ENCODE measurements at regions not wholly inside any gene's neighbourhood (a gene's known extent, or its start where the extent isn't known, plus 50 kb on each side); places are given as distances from the start of the nearest gene placed in this dataset.
A peak's percentile ranks its signal among the peaks of the same experiment; 100 is the strongest.
"Not testable (repeated sequence)": the region's sequence is repeated elsewhere in the genome, so short reads cannot be mapped to it uniquely, and the experiment has no call there.

- Mint-ChIP-seq H3K4me1 (peaks cover 9% of the 10 kb centered on the region), H3K36me3 (no peaks in the 10 kb centered on the region), H3K27me3 (ENCODE audit: insufficient read depth, low read depth) (peaks cover 3% of the 10 kb centered on the region), H3K27ac (no peak overlapping the region), H3K9me3 (peaks cover 2% of the 10 kb centered on the region), H3K4me3 (no peak overlapping the region)
- Histone ChIP-seq H3K79me2 (ENCODE audit: low read depth) (no peaks in the 10 kb centered on the region), H2AFZ (replicated peaks) (no peak overlapping the region), H3K4me1 (peaks cover 25% of the 10 kb centered on the region), H3K36me3 (no peaks in the 10 kb centered on the region), H3K9me3 (ENCODE audit: low read depth) (no peaks in the 10 kb centered on the region), H3K9ac (no peak overlapping the region), H3K4me3 (no peak overlapping the region), H3F3A (ENCODE audit: low read depth) (peaks cover 7% of the 10 kb centered on the region), H3K27ac (no peak overlapping the region), H3K4me2 (no peak overlapping the region), H4K20me1 (ENCODE audit: low read depth) (no peaks in the 10 kb centered on the region), H3K27me3 (no peaks in the 10 kb centered on the region)
- TF ChIP-seq EZH2 (IDR thresholded peaks at IDR 0.05) (no peak), EZH2phosphoT487 (IDR thresholded peaks at IDR 0.05) (no peak), CTCF (IDR thresholded peaks at IDR 0.05) (no peak)
- DNase-seq (ENCODE audit: low spot score), result no peak
Observed at GRCh38 chr9:71302776-71303175, 181.4 kb upstream of the TRPM3 start.

DNA sequence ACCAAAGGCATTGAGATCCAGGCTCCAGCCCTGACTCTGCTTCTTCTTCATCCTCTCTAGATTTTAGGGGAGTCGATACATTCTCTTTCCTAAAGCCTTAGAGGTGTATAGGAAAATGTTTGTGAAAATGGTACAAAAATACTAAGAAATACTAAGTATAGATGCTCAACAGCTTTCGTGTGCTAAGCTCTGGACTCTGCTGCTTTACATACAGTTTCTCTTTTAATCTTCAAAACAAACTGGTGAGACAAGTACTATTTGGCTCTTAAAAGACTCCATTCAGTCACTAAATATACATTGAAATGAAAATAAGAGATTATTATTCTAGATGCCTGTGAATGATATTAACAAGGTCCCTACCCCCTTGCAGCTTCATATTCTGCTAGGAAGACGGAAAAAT is 174.5 kb upstream of the TRPM3 start:
- Histone ChIP-seq H3K27me3 (no peaks in the 10 kb centered on the region), H3K4me1 (no peaks in the 10 kb centered on the region), H4K20me1 (ENCODE audit: low read depth) (no peaks in the 10 kb centered on the region), H3K9ac (no peak overlapping the region), H3K9me3 (ENCODE audit: low read depth) (no peaks in the 10 kb centered on the region), H3K36me3 (no peaks in the 10 kb centered on the region), H3K27ac (no peak overlapping the region), H3K4me2 (no peak overlapping the region), H3K79me2 (ENCODE audit: low read depth) (no peaks in the 10 kb centered on the region), H3K4me3 (no peak overlapping the region), H2AFZ (replicated peaks) (no peak overlapping the region), H3F3A (ENCODE audit: low read depth) (no peaks in the 10 kb centered on the region)
- no peaks in the 10 kb centered on the region for H3K27me3 Mint-ChIP-seq (ENCODE audit: insufficient read depth, low read depth)
- TF ChIP-seq CTCF (IDR thresholded peaks at IDR 0.05) (no peak), EZH2phosphoT487 (IDR thresholded peaks at IDR 0.05) (no peak), EZH2 (IDR thresholded peaks at IDR 0.05) (no peak)
- no peak overlapping the region for H3K27ac Mint-ChIP-seq
- H3K36me3 Mint-ChIP-seq, result no peaks in the 10 kb centered on the region
- peaks cover 2% of the 10 kb centered on the region for H3K9me3 Mint-ChIP-seq
- no peaks in the 10 kb centered on the region for H3K4me1 Mint-ChIP-seq
- no peak for DNase-seq (ENCODE audit: low spot score)
- no peak overlapping the region for H3K4me3 Mint-ChIP-seq

DNA sequence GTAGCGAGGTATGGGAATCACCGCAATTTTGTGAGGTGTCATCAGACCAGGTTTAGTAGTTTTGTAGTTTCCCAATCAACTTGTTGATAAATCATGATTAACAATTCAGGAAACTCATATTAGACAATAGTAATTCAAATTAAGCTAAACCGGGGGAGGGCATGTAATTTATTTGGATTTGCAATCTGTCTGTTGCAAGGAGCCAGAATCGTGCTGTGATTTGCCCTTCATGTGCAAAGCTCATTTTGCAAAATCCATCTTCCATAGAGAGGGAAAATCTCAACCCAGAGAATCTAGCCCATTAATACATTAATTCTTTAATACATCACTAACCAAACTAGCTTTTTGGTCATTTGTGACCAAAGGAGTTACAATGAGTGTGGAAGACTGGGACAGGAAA is 164.7 kb upstream of the TRPM3 start:
- Mint-ChIP-seq H3K27ac (no peak overlapping the region), H3K36me3 (no peaks in the 10 kb centered on the region), H3K4me1 (peaks cover 14% of the 10 kb centered on the region), H3K9me3 (peaks cover 8% of the 10 kb centered on the region), H3K27me3 (ENCODE audit: insufficient read depth, low read depth) (no peaks in the 10 kb centered on the region), H3K4me3 (no peak overlapping the region)
- Histone ChIP-seq H3K9me3 (ENCODE audit: low read depth) (no peaks in the 10 kb centered on the region), H3K79me2 (ENCODE audit: low read depth) (no peaks in the 10 kb centered on the region), H3K4me3 (no peak overlapping the region), H3K27me3 (no peaks in the 10 kb centered on the region), H3K27ac (no peak overlapping the region), H3K4me2 (no peak overlapping the region), H2AFZ (replicated peaks) (peak overlapping the region; percentile 36), H3K36me3 (no peaks in the 10 kb centered on the region), H3K9ac (no peak overlapping the region), H3F3A (ENCODE audit: low read depth) (no peaks in the 10 kb centered on the region), H4K20me1 (ENCODE audit: low read depth) (no peaks in the 10 kb centered on the region), H3K4me1 (peaks cover 9% of the 10 kb centered on the region)
- TF ChIP-seq EZH2 (IDR thresholded peaks at IDR 0.05), result no peak
- DNase-seq (ENCODE audit: low spot score), result no peak

GRCh38 chr9:71285191-71285656 is 163.8 kb upstream of the TRPM3 start:
- Mint-ChIP-seq H3K36me3 (no peaks in the 10 kb centered on the region), H3K4me1 (peaks cover 16% of the 10 kb centered on the region), H3K27ac (peak overlapping the region; percentile 93), H3K9me3 (peaks cover 15% of the 10 kb centered on the region), H3K27me3 (ENCODE audit: insufficient read depth, low read depth) (no peaks in the 10 kb centered on the region), H3K4me3 (no peak overlapping the region)
- peak; percentile 81 for DNase-seq (ENCODE audit: low spot score)
- no peaks in the 10 kb centered on the region for H3K27me3 ChIP-seq
- H3K4me1 ChIP-seq, result peaks cover 9% of the 10 kb centered on the region
- no peaks in the 10 kb centered on the region for H3K79me2 ChIP-seq (ENCODE audit: low read depth)
- no peak overlapping the region for H3K9ac ChIP-seq
- H3K27ac ChIP-seq, result no peak overlapping the region
- no peak overlapping the region for H3K4me3 ChIP-seq
- peak overlapping the region; percentile 97 for H2AFZ ChIP-seq (replicated peaks)
- TF ChIP-seq CTCF (IDR thresholded peaks at IDR 0.05) (peak; percentile 91), EZH2 (IDR thresholded peaks at IDR 0.05) (no peak)
- H3K36me3 ChIP-seq, result no peaks in the 10 kb centered on the region
- H3F3A ChIP-seq (ENCODE audit: low read depth), result no peaks in the 10 kb centered on the region
- peak overlapping the region; percentile 20 for H3K4me2 ChIP-seq
- no peaks in the 10 kb centered on the region for H4K20me1 ChIP-seq (ENCODE audit: low read depth)
- H3K9me3 ChIP-seq (ENCODE audit: low read depth), result no peaks in the 10 kb centered on the region

DNA sequence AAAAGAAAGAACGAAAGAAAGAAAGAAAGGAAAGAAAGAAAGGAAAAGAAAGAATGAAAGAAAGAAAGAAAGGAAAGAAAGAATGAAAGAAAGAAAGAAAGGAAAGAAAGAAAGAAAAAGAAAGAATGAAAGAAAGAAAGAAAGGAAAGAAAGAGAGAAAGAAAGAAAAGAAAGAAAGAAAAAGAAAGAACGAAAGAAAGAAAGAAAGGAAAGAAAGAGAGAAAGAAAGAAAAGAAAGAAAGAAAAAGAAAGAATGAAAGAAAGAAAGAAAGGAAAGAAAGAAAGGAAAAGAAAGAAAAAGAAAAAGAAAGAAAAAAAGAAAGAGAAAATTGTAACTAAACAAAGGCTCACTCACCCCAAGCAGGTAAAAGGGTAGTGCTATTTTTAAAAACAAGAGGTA is 160.7 kb upstream of the TRPM3 start:
- H3K27ac Mint-ChIP-seq; H3K27me3 Mint-ChIP-seq (ENCODE audit: insufficient read depth, low read depth); H3K4me3 ChIP-seq; H3K9ac ChIP-seq; H3K79me2 ChIP-seq (ENCODE audit: low read depth); H4K20me1 ChIP-seq (ENCODE audit: low read depth); H3K36me3 Mint-ChIP-seq; H2AFZ ChIP-seq (replicated peaks); DNase-seq (ENCODE audit: low spot score); H3K27me3 ChIP-seq; H3K4me3 Mint-ChIP-seq; H3K4me2 ChIP-seq; H3F3A ChIP-seq (ENCODE audit: low read depth); H3K27ac ChIP-seq; H3K9me3 ChIP-seq (ENCODE audit: low read depth); H3K4me1 ChIP-seq; H3K36me3 ChIP-seq: not testable (repeated sequence)
- Mint-ChIP-seq H3K9me3 (peaks cover 15% of the 10 kb centered on the region), H3K4me1 (peaks cover 18% of the 10 kb centered on the region)
